B cell (primary cell): ENCODE measurements at regions not wholly inside any gene's neighbourhood (a gene's known extent, or its start where the extent isn't known, plus 50 kb on each side); places are given as distances from the start of the nearest gene placed in this dataset.

Experiments
- ATAC-seq: fragments of 200-7000 bp; cut with Tn5 transposase; one replicate; pipeline ENCODE4 v1.10.0; 2021; ENCODE audit warnings: low read depth, mild to moderate bottlenecking, moderate number of reproducible peaks, moderate library complexity
- CTCF ChIA-PET: fragments of 350-600 bp; sonication (Branson Sonifier 250); formaldehyde crosslinking; loops from one replicate; lab custom pipeline; 2021; ENCODE audit warnings: antibody characterized with exemption, inconsistent platforms; lab: Charles Lee
- POLR2A ChIA-PET: fragments of 350-600 bp; sonication (Branson Sonifier 250); formaldehyde crosslinking; loops from one replicate; lab custom pipeline; 2021; ENCODE audit warnings: antibody characterized with exemption; lab: Charles Lee
- DNase-seq: peaks from one replicate; pipeline ENCODE4 v3.0.0; 2013
- H2AFZ ChIP-seq: 2 replicates; pipeline ENCODE4 v1.6.1; 2012; ENCODE audit warnings: mild to moderate bottlenecking, low read depth, low read length; ENCODE audit not compliant: insufficient read depth, poor library complexity, severe bottlenecking
- H3K27ac ChIP-seq, 2 donors: 1 replicate in 1 of 2; 2 replicates in 1 of 2; pipeline ENCODE4 v1.5.1; 2012 to 2013; ENCODE audit warnings: low read length in 2 of 2, mild to moderate bottlenecking in 2 of 2, moderate library complexity in 1 of 2
- H3K27me3 ChIP-seq, 4 experiments: fragments of 200-600 bp in 1 of 4; sonication (generic) in 1 of 4; replicated peaks in 1 of 4; 1 replicate in 2 of 4; 2 replicates in 2 of 4; pipeline versions ENCODE4 v1.6.1 to v1.7.0; 2013 to 2016; ENCODE audit warnings: low read length in 3 of 4, mild to moderate bottlenecking in 2 of 4, mixed read lengths in 1 of 4, moderate library complexity in 1 of 4; ENCODE audit not compliant: insufficient read depth in 4 of 4, control insufficient read depth in 3 of 4; ENCODE audit errors: control extremely low read depth in 1 of 4
- H3K36me3 ChIP-seq, 2 experiments: replicated peaks in 1 of 2; 1 replicate in 1 of 2; 2 replicates in 1 of 2; pipeline versions ENCODE4 v1.6.1 to v1.7.1; 2013; ENCODE audit warnings: low read length in 1 of 2; ENCODE audit not compliant: insufficient read depth in 2 of 2, control insufficient read depth in 1 of 2; ENCODE audit errors: control extremely low read depth in 1 of 2, extremely low read depth in 1 of 2
- H3K4me1 ChIP-seq, 2 donors: fragments of 200-600 bp in 1 of 2; sonication (generic) in 1 of 2; 1 replicate in 1 of 2; 2 replicates in 1 of 2; pipeline versions ENCODE4 v1.5.1 to v1.6.1; 2013 to 2017; ENCODE audit warnings: low read length in 2 of 2; ENCODE audit not compliant: control insufficient read depth in 2 of 2, insufficient read depth in 2 of 2
- H3K4me2 ChIP-seq: replicated peaks from 2 replicates; pipeline ENCODE3; 2012; ENCODE audit warnings: mild to moderate bottlenecking, low read depth, low read length; ENCODE audit not compliant: poor library complexity, severe bottlenecking
- H3K4me3 ChIP-seq, 5 experiments: fragments of 200-600 bp in 1 of 5; sonication (generic) in 1 of 5; 1 replicate in 3 of 5; 2 replicates in 2 of 5; pipeline versions ENCODE4 v1.5.1 to v1.7.0; 2011 to 2016; ENCODE audit warnings: low read length in 4 of 5, mild to moderate bottlenecking in 4 of 5, low read depth in 2 of 5, control low read depth in 1 of 5, moderate library complexity in 1 of 5; ENCODE audit not compliant: insufficient read depth in 1 of 5; ENCODE audit errors: control extremely low read depth in 1 of 5, extremely low read depth in 1 of 5
- H3K79me2 ChIP-seq: fragments of 200-600 bp; sonication (generic); one replicate; pipeline ENCODE4 v1.6.0; 2016; ENCODE audit warnings: low read length; ENCODE audit not compliant: control insufficient read depth, insufficient read depth
- H3K9ac ChIP-seq: fragments of 200-600 bp; sonication (generic); 2 replicates; pipeline ENCODE4 v1.6.1; 2017; ENCODE audit warnings: mild to moderate bottlenecking, low read length, moderate library complexity
- H3K9me3 ChIP-seq, 3 donors: one replicate each; pipeline versions ENCODE4 v1.6.1 to v1.7.1; 2013; ENCODE audit warnings: low read length in 2 of 3; ENCODE audit not compliant: control insufficient read depth in 2 of 3, insufficient read depth in 1 of 3; ENCODE audit errors: control extremely low read depth in 1 of 3
- H4K20me1 ChIP-seq: 2 replicates; pipeline ENCODE4 v1.6.0; 2012; ENCODE audit warnings: mild to moderate bottlenecking, low read length; ENCODE audit not compliant: insufficient read depth, control insufficient read depth, poor library complexity, severe bottlenecking
- H3K27ac Mint-ChIP-seq: one replicate; pipeline ENCODE4 v1.8.0; 2021; ENCODE audit warnings: mixed read lengths
- H3K27me3 Mint-ChIP-seq: one replicate; pipeline ENCODE4 v1.8.0; 2021; ENCODE audit warnings: mixed read lengths
- H3K4me1 Mint-ChIP-seq: one replicate; pipeline ENCODE4 v1.8.0; 2021; ENCODE audit warnings: mixed read lengths
- H3K4me3 Mint-ChIP-seq: one replicate; pipeline ENCODE4 v1.8.0; 2021; ENCODE audit warnings: mixed read lengths
- H3K9me3 Mint-ChIP-seq: one replicate; pipeline ENCODE4 v1.8.0; 2022; ENCODE audit warnings: mixed read lengths; ENCODE audit not compliant: insufficient read depth
- EZH2 ChIP-seq: IDR thresholded peaks from 2 replicates; pipeline ENCODE4 v1.6.1; 2012; ENCODE audit warnings: borderline replicate concordance, low read depth, mild to moderate bottlenecking, moderate library complexity, low read length; ENCODE audit not compliant: insufficient read depth, poor library complexity, severe bottlenecking
- WGBS: methylation state at CpG from one replicate; pipeline ENCODE4 v1.1.5; 2013; ENCODE audit warnings: missing lambda C conversion rate; ENCODE audit not compliant: insufficient coverage; 5-methylcytosine and 5-hydroxymethylcytosine counted together
- intact Hi-C: fragments of 100-400 bp; cut with micrococcal nuclease; formaldehyde crosslinking; loops from one replicate; pipeline ENCODE4 v1.10.0; 2022
- TF ChIP-seq, protein P1 (sequence below): fragments of 200-600 bp; IDR thresholded peaks from one replicate; pipeline ENCODE4 v1.8.0; 2022; ENCODE audit warnings: antibody characterized with exemption, mild to moderate bottlenecking

GRCh38 chr2:115946891-115947290 is 1504.5 kb downstream of the DPP10 start:
- intact Hi-C loops = no loop called here
- 88% methylated on average over 2 of the region's 2 CpGs for WGBS
- POLR2A ChIA-PET = no interaction called here

DNA sequence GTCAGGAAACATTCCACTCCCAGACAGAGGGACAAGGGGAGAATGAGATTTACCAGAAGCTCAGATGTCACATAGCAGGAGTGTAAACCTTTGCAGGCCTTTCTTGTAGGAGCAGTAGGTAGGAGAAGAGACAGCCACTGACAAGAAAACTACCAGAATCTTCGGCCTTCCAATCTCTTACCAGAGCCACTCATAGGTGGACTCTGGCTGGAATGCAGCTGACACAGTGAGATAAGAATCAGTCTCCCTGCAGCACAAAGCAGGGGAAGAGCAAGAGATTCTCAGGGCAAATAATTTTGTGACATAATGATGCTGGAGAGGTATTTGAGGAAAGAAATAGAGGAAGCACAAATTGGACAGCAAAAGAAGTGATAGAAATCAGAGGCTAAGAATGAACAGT is 1534.5 kb downstream of the DPP10 start:
- no CpG with 5 or more reads among the region's 1 CpG for WGBS
- H3K27me3 ChIP-seq = no peaks in the 10 kb centered on the region
- Mint-ChIP-seq H3K4me1 (no peaks in the 10 kb centered on the region), H3K4me3 (no peak overlapping the region), H3K27me3 (no peaks in the 10 kb centered on the region), H3K27ac (no peak overlapping the region), H3K9me3 (peaks cover 9% of the 10 kb centered on the region)
- peaks cover 0 to 1% (median 0%) of the 10 kb centered on the region in 3 donors for H3K9me3 ChIP-seq
- ChIA-PET CTCF (no interaction called here), POLR2A (no interaction called here)
- intact Hi-C loops = no loop called here
- no peak overlapping the region for H3K4me3 ChIP-seq
- ATAC-seq = no peak
- H3K4me2 ChIP-seq = no peak overlapping the region
- no peak overlapping the region for H3K27ac ChIP-seq
- H3K9ac ChIP-seq = no peak overlapping the region
- no peak overlapping the region for H2AFZ ChIP-seq
- no peaks in the 10 kb centered on the region for H3K36me3 ChIP-seq
- no peaks in the 10 kb centered on the region for H4K20me1 ChIP-seq
- no peaks in the 10 kb centered on the region for H3K4me1 ChIP-seq
- TF ChIP-seq EZH2 = no peak
- TF ChIP-seq, protein P1, sequence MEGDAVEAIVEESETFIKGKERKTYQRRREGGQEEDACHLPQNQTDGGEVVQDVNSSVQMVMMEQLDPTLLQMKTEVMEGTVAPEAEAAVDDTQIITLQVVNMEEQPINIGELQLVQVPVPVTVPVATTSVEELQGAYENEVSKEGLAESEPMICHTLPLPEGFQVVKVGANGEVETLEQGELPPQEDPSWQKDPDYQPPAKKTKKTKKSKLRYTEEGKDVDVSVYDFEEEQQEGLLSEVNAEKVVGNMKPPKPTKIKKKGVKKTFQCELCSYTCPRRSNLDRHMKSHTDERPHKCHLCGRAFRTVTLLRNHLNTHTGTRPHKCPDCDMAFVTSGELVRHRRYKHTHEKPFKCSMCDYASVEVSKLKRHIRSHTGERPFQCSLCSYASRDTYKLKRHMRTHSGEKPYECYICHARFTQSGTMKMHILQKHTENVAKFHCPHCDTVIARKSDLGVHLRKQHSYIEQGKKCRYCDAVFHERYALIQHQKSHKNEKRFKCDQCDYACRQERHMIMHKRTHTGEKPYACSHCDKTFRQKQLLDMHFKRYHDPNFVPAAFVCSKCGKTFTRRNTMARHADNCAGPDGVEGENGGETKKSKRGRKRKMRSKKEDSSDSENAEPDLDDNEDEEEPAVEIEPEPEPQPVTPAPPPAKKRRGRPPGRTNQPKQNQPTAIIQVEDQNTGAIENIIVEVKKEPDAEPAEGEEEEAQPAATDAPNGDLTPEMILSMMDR = no peak
- H3K79me2 ChIP-seq = no peaks in the 10 kb centered on the region
- DNase-seq = no peak

More at GRCh38 chr2:115946891-115947290, 1504.5 kb downstream of the DPP10 start:
- no peaks in the 10 kb centered on the region for H3K79me2 ChIP-seq
- no peak for DNase-seq
- H4K20me1 ChIP-seq = no peaks in the 10 kb centered on the region
- no peaks in the 10 kb centered on the region for H3K27me3 ChIP-seq
- H3K27ac Mint-ChIP-seq = no peak overlapping the region
- H3K4me1 ChIP-seq = no peaks in the 10 kb centered on the region
- peaks cover 8% of the 10 kb centered on the region for H3K9me3 Mint-ChIP-seq
- H3K4me3 Mint-ChIP-seq = no peak overlapping the region
- CTCF ChIA-PET = no interaction called here
- H3K27me3 Mint-ChIP-seq = no peaks in the 10 kb centered on the region
- H3K4me1 Mint-ChIP-seq = no peaks in the 10 kb centered on the region
- TF ChIP-seq, protein P1 = no peak
- TF ChIP-seq EZH2 = no peak
- no peak for ATAC-seq
- H3K27ac ChIP-seq = no peak overlapping the region
- no peak overlapping the region for H3K4me3 ChIP-seq
- H2AFZ ChIP-seq = no peak overlapping the region
- H3K9ac ChIP-seq = no peak overlapping the region
- no peak overlapping the region for H3K4me2 ChIP-seq
- H3K36me3 ChIP-seq = no peaks in the 10 kb centered on the region
- peaks cover 0 to 3% (median 0%) of the 10 kb centered on the region in 3 donors for H3K9me3 ChIP-seq
